Spinal cord (tissue), 9 donors: ENCODE measurements at regions not wholly inside any gene's neighbourhood (a gene's known extent, or its start where the extent isn't known, plus 50 kb on each side); places are given as distances from the start of the nearest gene placed in this dataset.

ENCODE experiments used
- DNase-seq, 6 donors: peaks; one replicate each; pipeline versions ENCODE4 v3.0.0 to v3.0.0-alpha.2; 2013 to 2015; ENCODE audit warnings: low spot score in 6 of 6, low read depth in 4 of 6
- H3K27ac ChIP-seq: one replicate; pipeline ENCODE4 v1.5.1; 2013; ENCODE audit warnings: low read depth, low read length, control low read depth
- H3K27me3 ChIP-seq: one replicate; pipeline ENCODE4 v1.6.1; 2013; ENCODE audit warnings: low read length; ENCODE audit not compliant: control insufficient read depth, insufficient read depth
- H3K36me3 ChIP-seq: one replicate; pipeline ENCODE4 v1.6.1; 2013; ENCODE audit warnings: low read length; ENCODE audit not compliant: control insufficient read depth, insufficient read depth
- H3K4me1 ChIP-seq: one replicate; pipeline ENCODE4 v1.6.1; 2013; ENCODE audit warnings: low read length; ENCODE audit not compliant: control insufficient read depth, insufficient read depth
- H3K4me3 ChIP-seq: one replicate; pipeline ENCODE4 v1.5.1; 2013; ENCODE audit warnings: low read depth, low read length, control low read depth
- H3K9me3 ChIP-seq: one replicate; pipeline ENCODE4 v1.6.1; 2013; ENCODE audit warnings: low read length; ENCODE audit not compliant: control insufficient read depth, insufficient read depth
- WGBS: methylation state at CpG from one replicate; pipeline ENCODE4 v1.1.5; 2013; ENCODE audit warnings: missing lambda C conversion rate; ENCODE audit not compliant: insufficient coverage; 5-methylcytosine and 5-hydroxymethylcytosine counted together
- donor health status: healthy.

- H3K36me3 ChIP-seq: no peaks in the 10 kb centered on the region
- no peak overlapping the region for H3K27ac ChIP-seq
- H3K9me3 ChIP-seq: no peaks in the 10 kb centered on the region
- peaks cover 8% of the 10 kb centered on the region for H3K4me1 ChIP-seq
- peak in 2 of 6 donors; percentile 32 to 87 for DNase-seq
- WGBS: 57% methylated on average over 5 of the region's 6 CpGs
- H3K4me3 ChIP-seq: no peak overlapping the region
- H3K27me3 ChIP-seq: no peaks in the 10 kb centered on the region
Observed at GRCh38 chr4:100287534-100287933, 97.3 kb upstream of the DDIT4L start.

- no peaks in the 10 kb centered on the region for H3K36me3 ChIP-seq
- 36% methylated on average over 3 of the region's 3 CpGs for WGBS
- no peak overlapping the region for H3K4me3 ChIP-seq
- H3K9me3 ChIP-seq: no peaks in the 10 kb centered on the region
- DNase-seq: peak in 1 of 6 donors; percentile 88
- peaks cover 8% of the 10 kb centered on the region for H3K4me1 ChIP-seq
- H3K27me3 ChIP-seq: no peaks in the 10 kb centered on the region
- no peak overlapping the region for H3K27ac ChIP-seq
Observed at GRCh38 chr4:100286636-100287035, 96.4 kb upstream of the DDIT4L start.

GRCh38 chr4:100285121-100285520 lies 94.9 kb upstream of the DDIT4L start:
- WGBS: no CpG with 5 or more reads among the region's 2 CpGs
- H3K27me3 ChIP-seq: no peaks in the 10 kb centered on the region
- H3K9me3 ChIP-seq: no peaks in the 10 kb centered on the region
- no peaks in the 10 kb centered on the region for H3K36me3 ChIP-seq
- H3K4me1 ChIP-seq: peaks cover 8% of the 10 kb centered on the region
- H3K27ac ChIP-seq: no peak overlapping the region
- no peak for DNase-seq
- H3K4me3 ChIP-seq: no peak overlapping the region

- WGBS: 80% methylated on average over 2 of the region's 10 CpGs
- Histone ChIP-seq H3K27me3 (no peaks in the 10 kb centered on the region), H3K4me1 (peaks cover 8% of the 10 kb centered on the region), H3K36me3 (no peaks in the 10 kb centered on the region), H3K9me3 (no peaks in the 10 kb centered on the region), H3K4me3 (no peak overlapping the region), H3K27ac (no peak overlapping the region)
- DNase-seq: peak in 2 of 6 donors; percentile 55 to 90
Observed at GRCh38 chr4:100284129-100284880, 94.0 kb upstream of the DDIT4L start.

DNA sequence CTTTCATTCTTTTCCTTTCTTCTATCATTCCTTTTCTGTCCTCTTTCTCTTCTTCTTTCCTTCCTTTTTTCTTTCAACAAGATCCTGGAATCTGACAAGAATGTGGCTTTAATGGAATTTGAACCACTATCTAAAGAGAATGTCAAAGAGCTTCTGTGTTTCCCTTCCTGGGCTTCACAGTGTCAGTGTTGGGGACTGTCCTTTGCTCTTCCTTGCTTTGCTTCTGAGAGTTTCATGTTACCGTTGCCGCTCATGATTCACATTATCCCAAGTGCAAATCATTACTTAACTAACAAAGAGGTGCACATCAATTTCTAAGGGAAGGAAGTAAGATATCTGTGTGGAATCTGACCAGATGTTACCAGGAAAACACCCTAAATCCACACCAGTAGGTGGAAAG lies 90.5 kb upstream of the DDIT4L start:
- no peaks in the 10 kb centered on the region for H3K27me3 ChIP-seq
- H3K27ac ChIP-seq: no peak overlapping the region
- H3K4me3 ChIP-seq: no peak overlapping the region
- DNase-seq: no peak
- no CpG with 5 or more reads among the region's 2 CpGs for WGBS
- no peaks in the 10 kb centered on the region for H3K36me3 ChIP-seq
- no peaks in the 10 kb centered on the region for H3K9me3 ChIP-seq
- no peaks in the 10 kb centered on the region for H3K4me1 ChIP-seq

DNA sequence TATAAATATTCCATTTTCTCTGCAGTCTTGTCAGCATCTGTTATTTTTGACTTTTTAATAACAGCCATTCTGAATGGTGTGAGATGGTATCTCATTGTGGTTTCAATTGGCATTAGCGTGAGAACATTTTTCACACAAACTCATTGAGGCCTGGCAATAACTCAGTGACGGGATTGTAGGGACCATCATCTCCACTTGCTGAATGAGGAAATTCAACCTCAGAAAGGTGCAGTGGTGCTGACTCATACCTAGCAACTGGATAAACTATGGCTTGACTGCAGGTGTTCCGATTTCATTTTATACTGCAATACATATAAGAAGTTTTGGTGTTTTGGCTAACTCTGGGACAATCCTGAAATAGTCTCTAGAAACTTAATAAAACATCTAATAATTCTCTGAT lies 88.3 kb upstream of the DDIT4L start:
- Histone ChIP-seq H3K4me1 (no peaks in the 10 kb centered on the region), H3K4me3 (no peak overlapping the region), H3K27me3 (no peaks in the 10 kb centered on the region), H3K27ac (no peak overlapping the region), H3K36me3 (no peaks in the 10 kb centered on the region), H3K9me3 (no peaks in the 10 kb centered on the region)
- WGBS: no CpG with 5 or more reads among the region's 3 CpGs
- no peak for DNase-seq

GRCh38 chr4:100269446-100269845 lies 79.2 kb upstream of the DDIT4L start:
- Histone ChIP-seq H3K36me3 (no peaks in the 10 kb centered on the region), H3K27ac (no peak overlapping the region), H3K9me3 (no peaks in the 10 kb centered on the region), H3K4me3 (no peak overlapping the region), H3K4me1 (no peaks in the 10 kb centered on the region), H3K27me3 (no peaks in the 10 kb centered on the region)
- WGBS: no CpG with 5 or more reads among the region's 2 CpGs
- DNase-seq: no peak

DNA sequence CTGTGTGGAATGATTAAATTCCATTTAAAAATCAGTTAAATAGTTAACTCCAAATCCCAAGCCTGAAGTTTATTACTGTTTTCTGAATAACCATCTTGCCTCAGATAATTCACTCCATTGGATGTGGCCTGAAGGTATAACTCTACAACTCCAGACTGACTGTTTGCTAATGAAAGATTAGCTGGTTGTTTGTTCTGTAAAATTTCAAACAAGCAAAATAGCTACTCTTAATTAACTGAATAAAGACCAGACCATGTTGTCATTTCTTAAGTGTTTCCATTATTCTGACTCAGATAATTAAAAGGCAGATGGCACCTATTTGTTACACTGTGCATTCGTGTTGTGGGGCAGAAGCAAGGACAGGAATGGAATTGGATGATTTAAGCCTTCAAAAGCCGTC lies 78.5 kb upstream of the DDIT4L start:
- WGBS: no CpG with 5 or more reads among the region's 2 CpGs
- peak in 1 of 6 donors; percentile 56 for DNase-seq
- no peaks in the 10 kb centered on the region for H3K9me3 ChIP-seq
- H3K27ac ChIP-seq: no peak overlapping the region
- H3K4me3 ChIP-seq: no peak overlapping the region
- no peaks in the 10 kb centered on the region for H3K4me1 ChIP-seq
- no peaks in the 10 kb centered on the region for H3K27me3 ChIP-seq
- H3K36me3 ChIP-seq: no peaks in the 10 kb centered on the region

- no peaks in the 10 kb centered on the region for H3K4me1 ChIP-seq
- DNase-seq: no peak
- H3K4me3 ChIP-seq: no peak overlapping the region
- no CpG with 5 or more reads among the region's 2 CpGs for WGBS
- no peaks in the 10 kb centered on the region for H3K27me3 ChIP-seq
- no peak overlapping the region for H3K27ac ChIP-seq
- no peaks in the 10 kb centered on the region for H3K9me3 ChIP-seq
- no peaks in the 10 kb centered on the region for H3K36me3 ChIP-seq
Observed at GRCh38 chr4:100261346-100261745, 71.1 kb upstream of the DDIT4L start.

DNA sequence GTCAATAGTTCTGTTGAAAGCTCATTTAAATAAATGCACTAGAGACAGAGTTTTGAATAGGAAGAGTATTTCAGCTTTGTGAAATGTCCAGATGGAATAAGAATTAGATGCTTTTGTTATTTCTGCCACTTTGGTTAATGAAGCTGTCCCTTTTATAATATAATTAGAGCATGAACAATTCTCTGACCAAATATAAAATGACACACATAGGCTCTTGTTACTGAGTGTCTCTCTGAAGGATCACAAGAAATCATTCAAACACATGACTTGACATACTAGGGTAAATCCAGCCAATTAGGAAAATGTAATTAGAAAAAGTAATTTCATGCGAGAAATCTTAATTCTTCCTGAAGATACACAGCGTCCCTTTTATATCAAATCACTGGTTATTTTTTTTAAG lies 68.4 kb upstream of the DDIT4L start:
- Histone ChIP-seq H3K4me1 (no peaks in the 10 kb centered on the region), H3K36me3 (no peaks in the 10 kb centered on the region), H3K9me3 (no peaks in the 10 kb centered on the region), H3K4me3 (no peak overlapping the region), H3K27me3 (no peaks in the 10 kb centered on the region), H3K27ac (no peak overlapping the region)
- no peak for DNase-seq
- no CpG with 5 or more reads among the region's 2 CpGs for WGBS
